Ishikawa (cell line): ENCODE measurements at regions not wholly inside any gene's neighbourhood (a gene's known extent, or its start where the extent isn't known, plus 50 kb on each side); places are given as distances from the start of the nearest gene placed in this dataset.

Experiments
- CEBPB ChIP-seq: IDR thresholded peaks from 2 replicates; pipeline ENCODE4 v1.6.1; 2012
- CREB1 ChIP-seq: IDR thresholded peaks from 2 replicates; pipeline ENCODE4 v1.6.1; 2012; ENCODE audit warnings: low read depth
- EP300 ChIP-seq: IDR thresholded peaks from 2 replicates; pipeline ENCODE4 v1.6.1; 2012; ENCODE audit warnings: borderline replicate concordance
- FOXM1 ChIP-seq: IDR thresholded peaks from 2 replicates; pipeline ENCODE4 v1.6.1; 2012; ENCODE audit warnings: low read depth, borderline replicate concordance
- MAX ChIP-seq: IDR thresholded peaks from 2 replicates; pipeline ENCODE4 v1.6.1; 2012
- NFIC ChIP-seq: IDR thresholded peaks from 2 replicates; pipeline ENCODE4 v1.6.1; 2012
- RAD21 ChIP-seq: IDR thresholded peaks from 2 replicates; pipeline ENCODE4 v1.6.1; 2012; ENCODE audit warnings: low read depth
- REST ChIP-seq: IDR thresholded peaks from 2 replicates; pipeline ENCODE4 v1.6.1; 2012; ENCODE audit warnings: low read depth, mild to moderate bottlenecking
- TAF1 ChIP-seq: IDR thresholded peaks from 2 replicates; pipeline ENCODE4 v1.6.1; 2012; ENCODE audit warnings: low read depth, mild to moderate bottlenecking
- TCF12 ChIP-seq: IDR thresholded peaks from 2 replicates; pipeline ENCODE4 v1.6.1; 2012; ENCODE audit warnings: low read depth
- TEAD4 ChIP-seq: IDR thresholded peaks from 2 replicates; pipeline ENCODE4 v1.6.1; 2012
- USF1 ChIP-seq: IDR thresholded peaks from 2 replicates; pipeline ENCODE4 v1.6.1; 2012
- YY1 ChIP-seq: IDR thresholded peaks from 2 replicates; pipeline ENCODE4 v1.6.1; 2012; ENCODE audit warnings: low read depth
- ZBTB7A ChIP-seq: IDR thresholded peaks from 2 replicates; pipeline ENCODE4 v1.6.1; 2012; ENCODE audit warnings: low read depth

GRCh38 chr4:127182687-127183086 lies 450.1 kb upstream of the INTU start:
- no peak for TF ChIP-seq TCF12
- TF ChIP-seq YY1: no peak
- TF ChIP-seq NFIC: no peak
- TF ChIP-seq REST: no peak
- no peak for TF ChIP-seq TAF1
- no peak for TF ChIP-seq CEBPB
- TF ChIP-seq MAX: no peak
- no peak for TF ChIP-seq USF1
- no peak for TF ChIP-seq RAD21
- no peak for TF ChIP-seq EP300
- no peak for TF ChIP-seq ZBTB7A
- TF ChIP-seq FOXM1: no peak
- no peak for TF ChIP-seq CREB1
- no peak for TF ChIP-seq TEAD4
